ENCODE measurements at regions not wholly inside any gene's neighbourhood (a gene's known extent, or its start where the extent isn't known, plus 50 kb on each side); places are given as distances from the start of the nearest gene placed in this dataset.

GRCh38 chr3:151625086-151625485 is 108.6 kb upstream of the AADACL2 start:
- TF ChIP-seq CTCF (conservative IDR thresholded peaks at IDR 0.05 in 1 of 2, IDR thresholded peaks at IDR 0.05 in 1 of 2; ENCODE audit: extremely low read depth in 1 of 2, insufficient read depth in 1 of 2, low read depth in 1 of 2, low read length in 2 of 2): no peak
- no peak for TF ChIP-seq EZH2 (IDR thresholded peaks at IDR 0.05; ENCODE audit: borderline replicate concordance, low read length)
